ENCODE measurements at regions not wholly inside any gene's neighbourhood (a gene's known extent, or its start where the extent isn't known, plus 50 kb on each side); places are given as distances from the start of the nearest gene placed in this dataset.

GRCh38 chr7:51569176-51569575 is 252.6 kb upstream of the COBL start:
- TF ChIP-seq GATA2 (IDR thresholded peaks at IDR 0.05; ENCODE audit: low read depth, low read length) (no peak), GATA3 (IDR thresholded peaks at IDR 0.05; ENCODE audit: low read depth, low read length) (no peak)
